ENCODE measurements at regions not wholly inside any gene's neighbourhood (a gene's known extent, or its start where the extent isn't known, plus 50 kb on each side); places are given as distances from the start of the nearest gene placed in this dataset.
A peak's percentile ranks its signal among the peaks of the same experiment; 100 is the strongest.

- ChIA-PET POLR2A (no interaction called here), CTCF (ENCODE audit: low intra/inter-chr PET ratio, low total read pairs) (no interaction called here)
- intact Hi-C loops (cut with micrococcal nuclease; ENCODE audit: unreplicated experiment) (no loop called here), in situ Hi-C loops (cut with HindIII; ENCODE audit: extremely low pct_ligation_motif_present, low pct_unique_long_range_greater_than_20kb) (no loop called here)
- no peak overlapping the region for H3K27ac ChIP-seq (ENCODE audit: extremely low read length, insufficient read depth, low read length)
- TF ChIP-seq ZNF703 (CRISPR knock-in tag; IDR thresholded peaks at IDR 0.05; ENCODE audit: borderline replicate concordance) (no peak), USF2 (IDR thresholded peaks at IDR 0.05; ENCODE audit: low read depth, low read length) (no peak), USF2 (CRISPR knock-in tag; IDR thresholded peaks at IDR 0.05; ENCODE audit: borderline replicate concordance) (no peak)
- H3K27me3 ChIP-seq (ENCODE audit: control insufficient read depth in 1 of 2, insufficient read depth in 2 of 2, low read length in 2 of 2): peaks cover 0 to 30% of the 10 kb centered on the region in 2 experiments; a peak in 3 of 5 replicates
- H3K4me1 ChIP-seq (ENCODE audit: insufficient read depth, low read length): no peaks in the 10 kb centered on the region
- no peaks in the 10 kb centered on the region for H3K79me2 ChIP-seq (ENCODE audit: insufficient read depth, low read length)
- H2AFZ ChIP-seq (ENCODE audit: low read length): no peak overlapping the region
- 5% methylated on average over 3 of the region's 3 CpGs for WGBS (ENCODE audit: low lambda C conversion rate)
- H4K20me1 ChIP-seq (ENCODE audit: insufficient read depth, low read length): no peaks in the 10 kb centered on the region
- DNase-seq (ENCODE audit: low spot score) (no peak), FAIRE-seq (no peak), ATAC-seq (no peak)
- H3K4me3 ChIP-seq (replicated peaks in 1 of 3; ENCODE audit: insufficient read depth in 1 of 3, low read depth in 2 of 3, low read length in 3 of 3): no peak overlapping the region
- BruUV-seq (replicated peaks): no TSS peak
- no peak overlapping the region for H3K4me2 ChIP-seq (ENCODE audit: low read depth, low read length)
- no peaks in the 10 kb centered on the region for H3K36me3 ChIP-seq (replicated peaks in 1 of 2; ENCODE audit: control insufficient read depth in 1 of 2, insufficient read depth in 2 of 2, low read length in 2 of 2)
- no peaks in the 10 kb centered on the region for H3K9me3 ChIP-seq (ENCODE audit: low read length)
- no peak overlapping the region for H3K9ac ChIP-seq (ENCODE audit: insufficient read depth, low read depth, low read length)
These were observed 109.1 kb downstream of the DAD1 start for GRCh38 chr14:22479776-22480464.

- in situ Hi-C loops (cut with HindIII; ENCODE audit: extremely low pct_ligation_motif_present, low pct_unique_long_range_greater_than_20kb) (no loop called here), intact Hi-C loops (cut with micrococcal nuclease; ENCODE audit: unreplicated experiment) (no loop called here)
- ATAC-seq (no peak), FAIRE-seq (no peak), DNase-seq (ENCODE audit: low spot score) (no peak)
- Histone ChIP-seq H3K4me2 (ENCODE audit: low read depth, low read length) (no peak overlapping the region), H3K9ac (ENCODE audit: insufficient read depth, low read depth, low read length) (no peak overlapping the region), H3K9me3 (ENCODE audit: low read length) (no peaks in the 10 kb centered on the region), H2AFZ (ENCODE audit: low read length) (no peak overlapping the region), H3K4me1 (ENCODE audit: insufficient read depth, low read length) (no peaks in the 10 kb centered on the region), H3K27me3 (ENCODE audit: control insufficient read depth in 1 of 2, insufficient read depth in 2 of 2, low read length in 2 of 2) (peaks cover 0 to 25% of the 10 kb centered on the region in 2 experiments; a peak in 3 of 5 replicates), H3K4me3 (replicated peaks in 1 of 3; ENCODE audit: insufficient read depth in 1 of 3, low read depth in 2 of 3, low read length in 3 of 3) (no peak overlapping the region), H4K20me1 (ENCODE audit: insufficient read depth, low read length) (no peaks in the 10 kb centered on the region), H3K36me3 (replicated peaks in 1 of 2; ENCODE audit: control insufficient read depth in 1 of 2, insufficient read depth in 2 of 2, low read length in 2 of 2) (no peaks in the 10 kb centered on the region), H3K27ac (ENCODE audit: extremely low read length, insufficient read depth, low read length) (no peak overlapping the region), H3K79me2 (ENCODE audit: insufficient read depth, low read length) (no peaks in the 10 kb centered on the region)
- TF ChIP-seq IRX3 (CRISPR knock-in tag; IDR thresholded peaks at IDR 0.05; ENCODE audit: borderline replicate concordance, low read depth) (no peak), FOXO1 (CRISPR knock-in tag; IDR thresholded peaks at IDR 0.05) (no peak), ZNF629 (CRISPR knock-in tag; conservative IDR thresholded peaks at IDR 0.05) (0 out of 2 replicates have a peak, but pooled peaks have one; percentile 10), ZNF564 (CRISPR knock-in tag; IDR thresholded peaks at IDR 0.05) (no peak)
- no TSS peak for BruUV-seq (replicated peaks)
- ChIA-PET CTCF (ENCODE audit: low intra/inter-chr PET ratio, low total read pairs) (no interaction called here), POLR2A (no interaction called here)
- 38% methylated on average over 6 of the region's 6 CpGs for WGBS (ENCODE audit: low lambda C conversion rate)
These were observed 109.9 kb downstream of the DAD1 start for GRCh38 chr14:22479132-22479531.

Measured in HepG2 (cell line).